ENCODE measurements at regions not wholly inside any gene's neighbourhood (a gene's known extent, or its start where the extent isn't known, plus 50 kb on each side); places are given as distances from the start of the nearest gene placed in this dataset.

GRCh38 chr6:85396159-85396808 lies 53.6 kb upstream of the NT5E start:
- DNase-seq (ENCODE audit: low read depth in 2 of 3, low spot score in 2 of 3): no peak

- no peak for DNase-seq (ENCODE audit: low read depth in 2 of 3, low spot score in 2 of 3)
Measured at GRCh38 chr6:85395746-85396145, 54.1 kb upstream of the NT5E start.

- no peak for DNase-seq (ENCODE audit: low read depth in 2 of 3, low spot score in 2 of 3)
Measured at GRCh38 chr6:85394853-85395538, 54.9 kb upstream of the NT5E start.

DNA sequence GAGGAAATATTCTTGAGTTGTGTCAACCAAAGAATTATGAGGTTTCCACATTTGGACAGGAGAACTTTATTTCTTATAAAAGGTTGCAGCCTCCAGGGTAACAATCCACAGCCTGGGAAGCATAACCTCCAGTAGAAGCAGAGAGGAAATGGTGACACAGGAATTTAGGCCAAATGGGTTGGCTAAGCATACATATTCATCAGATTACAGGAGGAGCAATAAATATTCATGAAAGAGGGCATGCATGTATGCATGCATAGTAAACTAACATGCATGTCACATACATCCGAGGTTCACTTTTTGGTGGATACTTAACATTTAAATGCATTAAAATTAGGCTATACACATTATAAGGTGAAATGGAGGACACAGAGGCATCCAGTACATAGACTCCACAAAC lies 55.7 kb upstream of the NT5E start:
- DNase-seq (ENCODE audit: low read depth in 2 of 3, low spot score in 2 of 3): no peak

DNA sequence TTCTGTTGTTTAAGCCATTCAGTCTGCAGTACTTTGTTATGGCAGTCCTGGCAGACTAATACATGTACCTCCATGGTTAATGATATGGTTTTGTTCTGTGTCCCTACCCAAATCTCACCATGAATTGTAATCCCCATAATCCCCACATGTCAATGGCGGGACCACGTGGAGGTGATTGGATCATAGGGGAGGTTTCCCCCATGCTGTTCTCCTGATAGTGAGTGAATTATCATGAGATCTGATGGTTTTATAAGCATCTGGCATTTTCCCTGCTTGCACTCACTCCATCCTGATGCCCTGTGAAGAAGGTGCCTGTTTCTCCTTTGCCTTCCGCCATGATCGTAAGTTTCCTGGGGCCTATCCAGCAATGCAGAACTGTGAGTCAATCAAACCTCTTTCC lies 57.5 kb upstream of the NT5E start:
- DNase-seq (ENCODE audit: low read depth in 2 of 3, low spot score in 2 of 3): no peak

DNA sequence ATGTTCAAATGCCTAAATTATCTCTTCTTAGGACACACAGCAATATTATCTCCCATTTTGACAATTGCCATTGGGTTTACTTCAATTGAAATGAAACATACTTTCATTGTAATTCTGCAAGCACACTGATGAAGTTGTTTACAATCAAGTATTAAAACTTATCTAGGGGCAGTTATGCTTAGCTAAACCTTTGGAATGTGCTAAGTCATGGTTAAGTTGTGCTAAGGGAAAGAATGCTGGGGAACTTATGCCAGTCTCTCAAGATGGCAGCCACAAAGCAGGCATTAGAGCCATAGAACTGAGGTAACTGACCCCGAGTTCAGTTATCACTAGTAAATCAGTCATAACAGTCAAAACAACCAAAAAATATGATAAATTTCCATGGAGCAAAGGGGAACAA lies 59.1 kb upstream of the NT5E start:
- no peak for DNase-seq (ENCODE audit: low read depth in 2 of 3, low spot score in 2 of 3)

DNA sequence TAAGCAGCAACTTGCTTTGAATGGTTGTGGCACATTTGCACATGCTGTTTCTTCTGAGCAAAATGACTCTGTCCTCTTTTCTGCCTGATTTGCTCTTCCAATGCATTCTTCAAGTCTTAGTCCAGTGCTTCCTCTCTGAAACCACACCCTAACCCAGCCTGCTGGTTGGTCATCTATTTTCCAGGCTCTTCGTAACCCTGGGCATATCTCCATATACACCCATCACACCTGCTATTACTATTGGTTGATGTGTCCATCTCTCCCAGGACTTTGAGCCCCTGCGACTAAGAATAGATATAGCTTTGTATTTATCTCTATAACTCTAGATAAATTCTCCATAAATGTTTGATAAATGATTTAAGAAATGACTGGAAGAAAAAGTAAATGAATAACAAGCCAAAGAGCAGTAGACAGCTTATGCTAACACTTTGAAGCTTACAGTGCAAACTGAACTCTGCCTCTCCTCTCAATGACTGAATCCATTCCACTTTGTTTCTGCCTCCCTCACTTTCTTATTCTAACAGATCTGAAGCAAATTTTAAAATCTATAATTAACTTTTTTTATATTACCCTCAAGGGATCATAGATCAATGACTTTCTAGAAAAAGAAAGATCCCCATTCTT lies 59.7 kb upstream of the NT5E start:
- DNase-seq (ENCODE audit: low read depth in 2 of 3, low spot score in 2 of 3): no peak

DNA sequence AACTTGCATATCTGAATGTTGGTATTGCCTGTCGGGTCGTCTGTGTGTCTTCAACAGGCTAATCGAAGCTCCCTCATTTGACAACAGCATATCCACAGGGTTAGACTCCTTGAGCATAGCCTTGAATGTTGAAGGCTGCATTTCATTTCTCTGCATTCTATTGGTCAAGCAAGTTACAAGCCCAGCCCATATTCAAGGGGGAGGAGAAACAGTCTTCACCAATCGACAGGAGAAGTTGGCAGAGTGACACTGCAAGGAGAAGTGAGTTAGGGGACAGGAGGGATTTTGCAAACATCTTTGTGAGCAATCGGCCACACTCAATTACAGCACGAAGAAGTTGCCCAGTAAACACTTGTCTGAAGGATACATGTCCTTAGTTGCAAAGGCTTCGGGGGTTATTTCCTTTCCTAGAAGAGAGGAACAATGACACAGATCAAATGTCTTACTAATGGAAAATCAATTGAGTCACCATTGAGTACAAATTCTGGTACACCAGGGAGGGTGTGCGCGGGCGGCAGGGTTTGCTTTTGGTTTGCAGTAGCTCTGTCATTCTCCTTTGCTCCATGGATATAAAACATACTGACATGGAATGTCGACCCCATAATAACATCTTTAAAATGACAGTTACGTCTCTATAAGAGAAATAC lies 60.6 kb upstream of the NT5E start:
- DNase-seq (ENCODE audit: low read depth in 2 of 3, low spot score in 2 of 3): no peak

DNA sequence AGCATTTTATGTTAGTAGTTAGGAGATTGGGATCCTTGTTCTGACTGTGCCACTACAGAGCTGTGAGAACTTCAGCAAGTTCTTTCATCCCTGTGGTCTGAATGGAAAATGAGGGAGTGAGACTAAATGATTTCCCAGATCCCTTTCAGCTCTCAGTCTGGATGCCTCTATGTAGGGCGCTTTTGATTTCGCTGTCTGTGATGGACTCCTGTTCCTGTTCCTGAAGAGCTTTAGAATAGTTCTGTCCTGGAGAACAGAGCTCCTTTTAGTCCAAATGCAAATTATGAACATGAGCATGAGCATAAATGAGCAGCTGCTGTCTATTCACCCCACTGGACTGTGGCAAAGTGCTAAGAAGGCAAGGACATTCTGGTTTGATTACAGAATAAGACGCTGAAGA lies 61.4 kb upstream of the NT5E start:
- no peak for DNase-seq (ENCODE audit: low read depth in 2 of 3, low spot score in 2 of 3)

DNA sequence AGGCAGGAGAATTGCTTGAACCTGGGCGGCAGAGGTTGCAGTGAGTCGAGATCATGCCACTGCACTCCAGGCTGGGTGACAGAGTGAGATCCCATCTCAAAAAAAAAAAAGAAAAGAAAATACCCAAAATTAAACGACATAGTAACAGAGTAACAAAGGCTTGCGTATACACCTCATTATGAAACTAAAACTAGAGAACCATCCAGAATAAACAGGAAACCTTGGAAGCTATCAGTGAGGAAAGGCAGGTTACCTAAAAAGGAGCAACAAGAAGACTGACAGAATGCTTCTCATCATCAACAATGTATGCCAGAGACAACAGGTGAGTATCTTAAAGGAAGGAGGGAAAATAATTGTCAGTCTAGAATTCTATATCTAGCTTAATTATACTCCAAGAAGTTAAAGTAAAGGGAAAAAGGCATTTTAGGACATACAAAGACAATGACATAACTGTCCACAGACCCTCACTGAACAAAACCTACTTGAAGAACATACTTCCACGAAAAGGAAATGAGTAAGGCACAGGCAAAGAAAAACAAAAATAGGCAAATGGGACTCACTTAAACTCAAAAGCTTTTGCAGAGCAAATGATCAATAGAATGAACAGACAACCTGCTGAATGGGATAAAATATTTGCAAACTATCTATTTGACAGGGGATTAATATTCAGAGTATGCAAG lies 64.1 kb upstream of the NT5E start:
- DNase-seq (ENCODE audit: low read depth in 2 of 3, low spot score in 2 of 3): no peak

DNA sequence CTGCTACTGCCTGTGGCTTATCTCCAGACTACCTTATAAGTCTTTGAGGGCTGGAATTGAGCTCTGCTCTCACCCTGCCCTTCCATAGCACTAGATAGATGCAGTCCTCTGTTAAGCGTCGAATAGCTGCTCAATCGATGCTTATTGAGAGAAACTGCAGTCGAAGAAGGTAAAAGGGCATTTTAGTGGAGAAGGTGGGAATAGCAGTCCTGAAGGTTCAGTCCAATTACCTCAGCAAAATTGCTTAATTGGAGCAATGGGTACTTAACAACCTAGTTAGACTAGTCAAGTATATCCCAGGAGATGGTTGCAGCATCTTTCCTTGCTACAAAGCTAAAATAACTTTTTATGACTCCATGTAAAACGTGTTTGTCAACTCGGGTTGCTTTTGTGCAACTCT lies 66.8 kb upstream of the NT5E start:
- no peak for DNase-seq (ENCODE audit: low read depth in 2 of 3, low spot score in 2 of 3)

DNA sequence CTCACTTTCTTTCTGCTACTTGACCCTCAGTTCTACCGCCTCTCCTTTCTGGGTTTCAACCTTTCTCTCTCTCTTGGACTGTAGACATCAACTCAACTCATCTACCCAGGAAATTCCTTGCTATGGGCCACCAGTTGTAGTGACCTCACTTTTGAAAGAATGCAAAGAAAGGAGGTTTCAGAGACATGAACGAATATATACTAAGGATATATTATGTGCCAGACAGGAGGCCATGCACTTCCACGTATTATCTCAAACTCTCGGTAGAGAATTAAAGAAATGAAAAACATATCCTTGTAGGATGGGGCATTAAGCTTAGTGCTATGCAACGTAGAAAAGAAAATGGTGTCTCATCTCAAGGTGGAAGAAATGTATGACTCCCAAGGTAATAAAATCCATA lies 67.3 kb upstream of the NT5E start:
- DNase-seq (ENCODE audit: low read depth in 2 of 3, low spot score in 2 of 3): no peak

DNA sequence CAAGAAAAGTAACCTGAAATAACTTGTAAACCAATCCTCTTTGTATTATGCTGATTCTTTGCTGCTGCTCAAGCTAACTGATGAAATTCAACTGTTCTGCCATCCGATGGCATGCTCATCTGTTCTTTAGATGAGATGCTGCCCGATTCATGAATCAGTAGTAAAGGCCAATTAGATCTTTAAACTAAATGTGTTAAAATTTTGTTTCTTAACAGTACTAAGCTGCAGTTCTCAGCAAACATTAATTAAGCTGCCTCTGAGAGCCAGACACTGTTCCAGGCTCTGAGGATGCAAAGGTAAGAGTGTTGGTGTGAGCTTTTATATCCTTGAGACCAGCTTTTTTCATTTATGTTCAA lies 77.0 kb upstream of the NT5E start:
- DNase-seq (ENCODE audit: low read depth in 2 of 3, low spot score in 2 of 3): no peak

- peak in 1 of 3 donors; percentile 12 for DNase-seq (ENCODE audit: low read depth in 2 of 3, low spot score in 2 of 3)
Measured at GRCh38 chr6:85372188-85372914, 77.5 kb upstream of the NT5E start.

- DNase-seq (ENCODE audit: low read depth in 2 of 3, low spot score in 2 of 3): no peak
Measured at GRCh38 chr6:85368631-85369030, 81.3 kb upstream of the NT5E start.

GRCh38 chr6:85364344-85364743 lies 85.5 kb upstream of the NT5E start:
- no peak for DNase-seq (ENCODE audit: low read depth in 2 of 3, low spot score in 2 of 3)

- DNase-seq (ENCODE audit: low read depth in 2 of 3, low spot score in 2 of 3): no peak
Measured at GRCh38 chr6:85363870-85364269, 86.0 kb upstream of the NT5E start.

- no peak for DNase-seq (ENCODE audit: low read depth in 2 of 3, low spot score in 2 of 3)
Measured at GRCh38 chr6:85362652-85363310, 87.1 kb upstream of the NT5E start.

GRCh38 chr6:85361643-85362014 lies 88.3 kb upstream of the NT5E start:
- DNase-seq (ENCODE audit: low read depth in 2 of 3, low spot score in 2 of 3): no peak

All from hematopoietic multipotent progenitor cell (in vitro differentiated cells).